IMR-90 (cell line): ENCODE measurements at regions not wholly inside any gene's neighbourhood (a gene's known extent, or its start where the extent isn't known, plus 50 kb on each side); places are given as distances from the start of the nearest gene placed in this dataset.

Experiments
- ATAC-seq: fragments of 200-7000 bp; cut with Tn5 transposase; 2 replicates; pipeline ENCODE4 v1.9.1; 2020; ENCODE audit warnings: low read depth, mild to moderate bottlenecking, moderate library complexity
- BruUV-seq: library from RNA; stranded (reverse); fragments of 400-500 nt; replicated peaks from 2 replicates; lab custom pipeline; 2021; lab: Mats Ljungman, UMichigan
- CTCF ChIA-PET: fragments of 300-600 bp; formaldehyde crosslinking; extraction: SDS; loops from one replicate; lab custom pipeline; 2021; ENCODE audit warnings: antibody characterized with exemption; lab: Yijun Ruan, JAX
- POLR2A ChIA-PET: fragments of 300-600 bp; sonication (Branson Sonifier 250); formaldehyde crosslinking; loops from one replicate; lab custom pipeline; 2022; ENCODE audit warnings: antibody characterized with exemption; ENCODE audit not compliant: unreplicated experiment; lab: Charles Lee
- DNase-seq: peaks from one replicate; pipeline ENCODE4 v3.0.0; 2013
- H2AFZ ChIP-seq: replicated peaks from 2 replicates; pipeline ENCODE3; 2013; ENCODE audit warnings: low read length, mild to moderate bottlenecking; ENCODE audit not compliant: poor library complexity
- H2AK5ac ChIP-seq: 2 replicates; pipeline ENCODE4 v1.6.1; 2013; ENCODE audit warnings: low read depth, low read length, inconsistent platforms
- H2AK9ac ChIP-seq: replicated peaks from 2 replicates; pipeline ENCODE3; 2013; ENCODE audit warnings: mild to moderate bottlenecking, low read depth, low read length, moderate library complexity; ENCODE audit not compliant: poor library complexity
- H2BK120ac ChIP-seq: 2 replicates; pipeline ENCODE4 v1.6.1; 2013; ENCODE audit warnings: low read depth, low read length, inconsistent platforms
- H2BK15ac ChIP-seq: 3 replicates; pipeline ENCODE4 v1.6.1; 2013; ENCODE audit warnings: low read depth, low read length, inconsistent platforms
- H2BK20ac ChIP-seq: 2 replicates; pipeline ENCODE4 v1.6.1; 2013; ENCODE audit warnings: low read depth, mild to moderate bottlenecking, inconsistent platforms, low read length, moderate library complexity
- H2BK5ac ChIP-seq: 2 replicates; pipeline ENCODE4 v1.6.1; 2013; ENCODE audit warnings: mild to moderate bottlenecking, low read depth, low read length, inconsistent platforms; ENCODE audit not compliant: poor library complexity, severe bottlenecking
- H3K14ac ChIP-seq: replicated peaks from 2 replicates; pipeline ENCODE4 v1.6.1; 2013; ENCODE audit warnings: low read depth, low read length, inconsistent platforms
- H3K18ac ChIP-seq: 2 replicates; pipeline ENCODE4 v1.6.1; 2013; ENCODE audit warnings: low read depth, low read length, control low read depth
- H3K23ac ChIP-seq: 2 replicates; pipeline ENCODE4 v1.6.1; 2013; ENCODE audit warnings: low read depth, low read length, inconsistent platforms
- H3K27ac ChIP-seq: 2 replicates; pipeline ENCODE4 v1.5.1; 2013; ENCODE audit warnings: mild to moderate bottlenecking, control low read depth, low read length; ENCODE audit not compliant: insufficient read depth
- H3K27me3 ChIP-seq: 2 replicates; pipeline ENCODE4 v1.6.1; 2013; ENCODE audit warnings: low read length; ENCODE audit not compliant: control insufficient read depth, insufficient read depth
- H3K36me3 ChIP-seq: 2 replicates; pipeline ENCODE4 v1.6.1; 2013; ENCODE audit warnings: low read length, mixed read lengths; ENCODE audit not compliant: control insufficient read depth, insufficient read depth
- H3K4ac ChIP-seq: 2 replicates; pipeline ENCODE4 v1.6.1; 2013; ENCODE audit warnings: low read depth, low read length, inconsistent platforms
- H3K4me1 ChIP-seq: 2 replicates; pipeline ENCODE4 v1.6.1; 2013; ENCODE audit warnings: low read length, mixed read lengths; ENCODE audit not compliant: control insufficient read depth, insufficient read depth
- H3K4me2 ChIP-seq: 2 replicates; pipeline ENCODE4 v1.6.1; 2013; ENCODE audit warnings: low read depth, mild to moderate bottlenecking, control low read depth, low read length, moderate library complexity
- H3K4me3 ChIP-seq: 2 replicates; pipeline ENCODE4 v1.5.1; 2013; ENCODE audit warnings: low read depth, mild to moderate bottlenecking, control low read depth, low read length, moderate library complexity; ENCODE audit not compliant: insufficient read depth
- H3K56ac ChIP-seq: 2 replicates; pipeline ENCODE4 v1.6.1; 2013; ENCODE audit warnings: low read length, inconsistent platforms; ENCODE audit not compliant: insufficient read depth; ENCODE audit errors: extremely low read depth
- H3K79me1 ChIP-seq, 2 experiments: 2 replicates each; pipeline ENCODE4 v1.6.1; 2013; ENCODE audit warnings: low read length in 2 of 2, inconsistent platforms in 1 of 2, low read depth in 1 of 2
- H3K9ac ChIP-seq: 2 replicates; pipeline ENCODE4 v1.6.1; 2013; ENCODE audit warnings: low read depth, low read length, control low read depth
- H3K9me1 ChIP-seq: 2 replicates; pipeline ENCODE4 v1.6.1; 2013; ENCODE audit warnings: low read length, inconsistent platforms; ENCODE audit not compliant: insufficient read depth
- H3K9me3 ChIP-seq: 2 replicates; pipeline ENCODE4 v1.6.1; 2013; ENCODE audit warnings: low read length; ENCODE audit not compliant: control insufficient read depth, insufficient read depth
- H4K20me1 ChIP-seq: 2 replicates; pipeline ENCODE4 v1.6.1; 2013; ENCODE audit warnings: low read length, inconsistent platforms; ENCODE audit not compliant: insufficient read depth
- H4K5ac ChIP-seq: 2 replicates; pipeline ENCODE4 v1.6.1; 2013; ENCODE audit warnings: mild to moderate bottlenecking, low read depth, low read length, control low read depth
- H4K8ac ChIP-seq, 2 experiments: 2 replicates each; pipeline ENCODE4 v1.6.1; 2013; ENCODE audit warnings: low read depth in 2 of 2, low read length in 2 of 2, control low read depth in 1 of 2, inconsistent platforms in 1 of 2
- H4K91ac ChIP-seq: 2 replicates; pipeline ENCODE4 v1.6.1; 2013; ENCODE audit warnings: low read depth, low read length, inconsistent platforms; ENCODE audit not compliant: insufficient read depth
- CEBPB ChIP-seq: IDR thresholded peaks from 2 replicates; pipeline ENCODE4 v1.6.1; 2012; ENCODE audit warnings: low read depth, low read length, improper control_type of control experiment
- CHD1 ChIP-seq: IDR thresholded peaks from 2 replicates; pipeline ENCODE4 v1.6.1; 2012; ENCODE audit warnings: low read depth, low read length, improper control_type of control experiment
- CTCF ChIP-seq: conservative IDR thresholded peaks from 2 replicates; pipeline ENCODE4 v1.5.1; 2012; ENCODE audit warnings: mild to moderate bottlenecking, low read depth, low read length, improper control_type of control experiment
- ELK1 ChIP-seq: fragments of 150-350 bp; IDR thresholded peaks from 2 replicates; pipeline ENCODE4 v1.6.1; 2016; ENCODE audit warnings: low read depth, mild to moderate bottlenecking, low read length, moderate library complexity, borderline replicate concordance
- FOS ChIP-seq: fragments of 150-350 bp; IDR thresholded peaks from 2 replicates; pipeline ENCODE4 v1.6.1; 2016; ENCODE audit warnings: low read depth, low read length
- MAZ ChIP-seq: IDR thresholded peaks from 2 replicates; pipeline ENCODE4 v1.6.1; 2012; ENCODE audit warnings: low read depth, mild to moderate bottlenecking, low read length, improper control_type of control experiment, moderate library complexity, borderline replicate concordance
- MXI1 ChIP-seq: IDR thresholded peaks from 2 replicates; pipeline ENCODE4 v1.6.1; 2012; ENCODE audit warnings: low read depth, mild to moderate bottlenecking, low read length, moderate library complexity, borderline replicate concordance
- NFE2L2 ChIP-seq: fragments of 150-350 bp; IDR thresholded peaks from 2 replicates; pipeline ENCODE4 v1.6.1; 2016; ENCODE audit warnings: low read depth, mild to moderate bottlenecking, low read length
- POLR2A ChIP-seq: IDR thresholded peaks from 2 replicates; pipeline ENCODE4 v1.6.1; 2012; ENCODE audit warnings: mild to moderate bottlenecking, low read depth, low read length
- RAD21 ChIP-seq: IDR thresholded peaks from 2 replicates; pipeline ENCODE4 v1.6.1; 2012; ENCODE audit warnings: low read length, improper control_type of control experiment
- RCOR1 ChIP-seq: IDR thresholded peaks from 2 replicates; pipeline ENCODE4 v1.6.1; 2012; ENCODE audit warnings: mild to moderate bottlenecking, low read length, improper control_type of control experiment; ENCODE audit not compliant: insufficient replicate concordance
- RFX5 ChIP-seq: IDR thresholded peaks from 2 replicates; pipeline ENCODE4 v1.8.0; 2012; ENCODE audit warnings: low read depth, mild to moderate bottlenecking, low read length, moderate library complexity
- USF2 ChIP-seq: fragments of 150-350 bp; IDR thresholded peaks from 2 replicates; pipeline ENCODE4 v1.6.1; 2017; ENCODE audit warnings: mild to moderate bottlenecking, antibody characterized with exemption, low read length, low read depth
- WGBS, 2 experiments: methylation state at CpG; one replicate each; pipeline versions ENCODE4 v1.1.5 to v1.1.7; 2013; ENCODE audit warnings: missing lambda C conversion rate in 2 of 2; ENCODE audit not compliant: insufficient read length in 1 of 2; ENCODE audit errors: extremely low coverage in 2 of 2; 5-methylcytosine and 5-hydroxymethylcytosine counted together
- dilution Hi-C: fragments of 300-500 bp; cut with HindIII; formaldehyde crosslinking; loops from one replicate; pipeline ENCODE4 v1.14.3; 2018; ENCODE audit warnings: low sequenced_read_pairs; ENCODE audit not compliant: unreplicated experiment
- in situ Hi-C: fragments of 300-500 bp; cut with MboI; formaldehyde crosslinking; loops from 3 replicates; pipeline ENCODE4 v1.14.3; 2019; ENCODE audit warnings: low sequenced_read_pairs, inconsistent platforms, mixed read lengths
- intact Hi-C: fragments of 100-400 bp; cut with micrococcal nuclease; formaldehyde crosslinking; loops from 2 replicates; pipeline ENCODE4 v1.10.0; 2022

GRCh38 chr2:122366969-122367645, 611.7 kb downstream of the TSN start:
- H2AFZ ChIP-seq: no peak overlapping the region
- no peaks in the 10 kb centered on the region for H3K79me1 ChIP-seq
- BruUV-seq: no TSS peak
- ATAC-seq (no peak), DNase-seq (no peak)
- no peaks in the 10 kb centered on the region for H3K27me3 ChIP-seq
- no peak overlapping the region for H4K5ac ChIP-seq
- no peak overlapping the region for H3K18ac ChIP-seq
- no peak overlapping the region for H2AK5ac ChIP-seq
- no peak overlapping the region for H2BK20ac ChIP-seq
- ChIA-PET POLR2A (no interaction called here), CTCF (no interaction called here)
- H3K4me1 ChIP-seq: no peaks in the 10 kb centered on the region
- H2BK5ac ChIP-seq: no peak overlapping the region
- H4K91ac ChIP-seq: no peak overlapping the region
- H2BK15ac ChIP-seq: no peak overlapping the region
- in situ Hi-C loops: no loop called here
- dilution Hi-C loops: no loop called here
- H3K23ac ChIP-seq: no peak overlapping the region
- intact Hi-C loops: no loop called here
- H3K4me3 ChIP-seq: no peak overlapping the region
- H3K14ac ChIP-seq: no peak overlapping the region
- no peaks in the 10 kb centered on the region for H3K9me1 ChIP-seq
- H4K8ac ChIP-seq: no peak overlapping the region
- H3K4me2 ChIP-seq: no peak overlapping the region
- H2BK120ac ChIP-seq: no peak overlapping the region
- H3K4ac ChIP-seq: no peak overlapping the region
- peaks cover 2% of the 10 kb centered on the region; the same call in 1 of the 2 replicates for H3K9me3 ChIP-seq
- TF ChIP-seq CTCF: no peak
- no peak for TF ChIP-seq RAD21
- TF ChIP-seq FOS: no peak
- TF ChIP-seq MXI1: no peak
- no peak for TF ChIP-seq NFE2L2
- no peak for TF ChIP-seq ELK1
- TF ChIP-seq RCOR1: no peak
- TF ChIP-seq USF2: no peak
- TF ChIP-seq POLR2A: no peak
- no peak for TF ChIP-seq CEBPB
- no peak for TF ChIP-seq RFX5
- no peak for TF ChIP-seq MAZ
- no peak for TF ChIP-seq CHD1
- no peak overlapping the region for H3K9ac ChIP-seq
- no CpG with 5 or more reads among the region's 7 CpGs for WGBS, 2 experiments
- H4K20me1 ChIP-seq: no peaks in the 10 kb centered on the region
- no peaks in the 10 kb centered on the region for H3K36me3 ChIP-seq
- no peak overlapping the region for H2AK9ac ChIP-seq
- H3K27ac ChIP-seq: no peak overlapping the region
- no peak overlapping the region for H3K56ac ChIP-seq
